Activated T-cell treated with anti-CD3 and anti-CD28 coated beads, Interleukin-2, amount 50 U/mL, for 72 hours (primary cell): ENCODE measurements at regions not wholly inside any gene's neighbourhood (a gene's known extent, or its start where the extent isn't known, plus 50 kb on each side); places are given as distances from the start of the nearest gene placed in this dataset.
"Not testable (repeated sequence)": the region's sequence is repeated elsewhere in the genome, so short reads cannot be mapped to it uniquely, and the experiment has no call there.

Source experiments
- ATAC-seq, 2 donors: fragments of 150-1000 bp; cut with Tn5 transposase; replicated peaks in 1 of 2; 2 replicates each; pipeline ENCODE4 v1.10.0; 2021; ENCODE audit warnings: moderate library complexity in 2 of 2, mild to moderate bottlenecking in 1 of 2
- DNase-seq, 2 donors: peaks; one replicate each; pipeline ENCODE4 v3.0.0; 2021 to 2022; ENCODE audit warnings: mixed read lengths in 1 of 2
- H3K27ac Mint-ChIP-seq: one replicate; pipeline ENCODE4 v1.8.0; 2022; ENCODE audit warnings: mild to moderate bottlenecking, moderate library complexity, mixed read lengths
- H3K27me3 Mint-ChIP-seq: one replicate; pipeline ENCODE4 v1.8.0; 2022; ENCODE audit warnings: low read depth, mixed read lengths
- H3K36me3 Mint-ChIP-seq, 2 donors: one replicate each; pipeline ENCODE4 v1.8.0; 2022; ENCODE audit warnings: mixed read lengths in 2 of 2, mild to moderate bottlenecking in 1 of 2; ENCODE audit not compliant: insufficient read depth in 2 of 2
- H3K4me1 Mint-ChIP-seq: one replicate; pipeline ENCODE4 v1.8.0; 2022; ENCODE audit warnings: low read depth, mixed read lengths
- H3K4me3 Mint-ChIP-seq, 2 donors: one replicate each; pipeline ENCODE4 v1.8.0; 2022; ENCODE audit warnings: mild to moderate bottlenecking in 2 of 2, mixed read lengths in 2 of 2, moderate library complexity in 2 of 2
- H3K9me3 Mint-ChIP-seq, 2 donors: one replicate each; pipeline ENCODE4 v1.8.0; 2022; ENCODE audit warnings: mixed read lengths in 2 of 2

GRCh38 chr5:27462936-27463335 is 424.6 kb upstream of the CDH9 start:
- DNase-seq (no peak), ATAC-seq (no peak)
- H3K4me1 Mint-ChIP-seq: no peaks in the 10 kb centered on the region
- peaks cover 0 to 2% of the 10 kb centered on the region in 2 donors for H3K36me3 Mint-ChIP-seq
- peaks cover 3 to 7% of the 10 kb centered on the region in 2 donors for H3K9me3 Mint-ChIP-seq
- H3K27ac Mint-ChIP-seq: no peak overlapping the region
- no peaks in the 10 kb centered on the region for H3K27me3 Mint-ChIP-seq
- no peak overlapping the region for H3K4me3 Mint-ChIP-seq

GRCh38 chr5:27458287-27458686 is 419.9 kb upstream of the CDH9 start:
- H3K27me3 Mint-ChIP-seq: no peaks in the 10 kb centered on the region
- ATAC-seq (no peak), DNase-seq (no peak)
- no peaks in the 10 kb centered on the region for H3K4me1 Mint-ChIP-seq
- H3K4me3 Mint-ChIP-seq: no peak overlapping the region
- H3K9me3 Mint-ChIP-seq: peaks cover 0 to 2% of the 10 kb centered on the region in 2 donors
- no peak overlapping the region for H3K27ac Mint-ChIP-seq
- H3K36me3 Mint-ChIP-seq: no peaks in the 10 kb centered on the region

GRCh38 chr5:27451377-27451776 is 413.0 kb upstream of the CDH9 start:
- Mint-ChIP-seq H3K27me3 (no peaks in the 10 kb centered on the region), H3K4me1 (no peaks in the 10 kb centered on the region), H3K4me3 (no peak overlapping the region), H3K9me3 (peaks cover 1 to 6% of the 10 kb centered on the region in 2 donors), H3K36me3 (no peaks in the 10 kb centered on the region), H3K27ac (no peak overlapping the region)
- DNase-seq (no peak), ATAC-seq (no peak)

- Mint-ChIP-seq H3K4me3 (no peak overlapping the region), H3K4me1 (no peaks in the 10 kb centered on the region), H3K27me3 (no peaks in the 10 kb centered on the region), H3K27ac (no peak overlapping the region), H3K36me3 (no peaks in the 10 kb centered on the region), H3K9me3 (peaks cover 1 to 8% of the 10 kb centered on the region in 2 donors)
- no peak for ATAC-seq
- DNase-seq: no peak
Observed at GRCh38 chr5:27450607-27451006, 412.2 kb upstream of the CDH9 start.

- not testable (repeated sequence) for H3K4me3 Mint-ChIP-seq, H3K27me3 Mint-ChIP-seq
Observed at GRCh38 chr5:27439383-27439782, 401.0 kb upstream of the CDH9 start.

GRCh38 chr5:27437594-27438200 is 399.3 kb upstream of the CDH9 start:
- Mint-ChIP-seq H3K9me3 (peaks cover 8 to 10% of the 10 kb centered on the region in 2 donors), H3K4me3 (no peak overlapping the region), H3K36me3 (peaks cover 0 to 2% of the 10 kb centered on the region in 2 donors), H3K4me1 (no peaks in the 10 kb centered on the region), H3K27ac (no peak overlapping the region), H3K27me3 (no peaks in the 10 kb centered on the region)
- no peak for ATAC-seq
- no peak for DNase-seq

More at GRCh38 chr5:27439383-27439782, 401.0 kb upstream of the CDH9 start:
- not testable (repeated sequence) for H3K9me3 Mint-ChIP-seq, H3K27ac Mint-ChIP-seq, ATAC-seq, H3K4me1 Mint-ChIP-seq, H3K36me3 Mint-ChIP-seq, DNase-seq

GRCh38 chr5:27434335-27434734 is 395.9 kb upstream of the CDH9 start:
- ATAC-seq (no peak), DNase-seq (no peak)
- Mint-ChIP-seq H3K9me3 (peaks cover 10 to 13% of the 10 kb centered on the region in 2 donors), H3K4me3 (no peak overlapping the region), H3K27ac (no peak overlapping the region), H3K4me1 (no peaks in the 10 kb centered on the region), H3K27me3 (no peaks in the 10 kb centered on the region), H3K36me3 (peaks cover 0 to 2% of the 10 kb centered on the region in 2 donors)

- Mint-ChIP-seq H3K9me3 (peaks cover 12% of the 10 kb centered on the region in 2 donors), H3K4me1 (no peaks in the 10 kb centered on the region), H3K27ac (no peak overlapping the region), H3K27me3 (no peaks in the 10 kb centered on the region), H3K4me3 (no peak overlapping the region), H3K36me3 (peaks cover 0 to 2% of the 10 kb centered on the region in 2 donors)
- no peak for DNase-seq
- ATAC-seq: no peak
Observed at GRCh38 chr5:27414099-27414498, 375.7 kb upstream of the CDH9 start.

GRCh38 chr5:27412384-27412783 is 374.0 kb upstream of the CDH9 start:
- H3K4me1 Mint-ChIP-seq: no peaks in the 10 kb centered on the region
- H3K27me3 Mint-ChIP-seq: no peaks in the 10 kb centered on the region
- peaks cover 12% of the 10 kb centered on the region in 2 donors for H3K9me3 Mint-ChIP-seq
- no peak overlapping the region for H3K4me3 Mint-ChIP-seq
- no peak overlapping the region for H3K27ac Mint-ChIP-seq
- peaks cover 0 to 2% of the 10 kb centered on the region in 2 donors for H3K36me3 Mint-ChIP-seq
- no peak for DNase-seq
- no peak for ATAC-seq

- Mint-ChIP-seq H3K27ac (no peak overlapping the region), H3K9me3 (peaks cover 2 to 6% of the 10 kb centered on the region in 2 donors), H3K36me3 (peaks cover 0 to 4% of the 10 kb centered on the region in 2 donors), H3K4me3 (no peak overlapping the region), H3K4me1 (no peaks in the 10 kb centered on the region), H3K27me3 (no peaks in the 10 kb centered on the region)
- no peak for ATAC-seq
- no peak for DNase-seq
Observed at GRCh38 chr5:27406020-27406419, 367.6 kb upstream of the CDH9 start.

- Mint-ChIP-seq H3K27me3 (no peaks in the 10 kb centered on the region), H3K36me3 (peaks cover 0 to 4% of the 10 kb centered on the region in 2 donors), H3K9me3 (peaks cover 6 to 7% of the 10 kb centered on the region in 2 donors), H3K27ac (no peak overlapping the region), H3K4me3 (no peak overlapping the region), H3K4me1 (no peaks in the 10 kb centered on the region)
- DNase-seq (no peak), ATAC-seq (no peak)
Observed at GRCh38 chr5:27403243-27403882, 365.0 kb upstream of the CDH9 start.

GRCh38 chr5:27402828-27403227 is 364.4 kb upstream of the CDH9 start:
- H3K27ac Mint-ChIP-seq: no peak overlapping the region

GRCh38 chr5:27396998-27397397 is 358.6 kb upstream of the CDH9 start:
- Mint-ChIP-seq H3K27me3 (no peaks in the 10 kb centered on the region), H3K27ac (no peak overlapping the region), H3K4me1 (no peaks in the 10 kb centered on the region), H3K4me3 (no peak overlapping the region), H3K9me3 (peaks cover 2 to 7% of the 10 kb centered on the region in 2 donors), H3K36me3 (peaks cover 2% of the 10 kb centered on the region in 2 donors)
- no peak for DNase-seq
- ATAC-seq: no peak

More at GRCh38 chr5:27402828-27403227, 364.4 kb upstream of the CDH9 start:
- no peaks in the 10 kb centered on the region for H3K27me3 Mint-ChIP-seq
- no peaks in the 10 kb centered on the region for H3K4me1 Mint-ChIP-seq
- no peak for ATAC-seq
- peaks cover 4 to 5% of the 10 kb centered on the region in 2 donors for H3K9me3 Mint-ChIP-seq
- no peak overlapping the region for H3K4me3 Mint-ChIP-seq
- H3K36me3 Mint-ChIP-seq: peaks cover 0 to 4% of the 10 kb centered on the region in 2 donors
- DNase-seq: no peak

GRCh38 chr5:27392716-27393115 is 354.3 kb upstream of the CDH9 start:
- no peak for DNase-seq
- Mint-ChIP-seq H3K27me3 (no peaks in the 10 kb centered on the region), H3K9me3 (peaks cover 5 to 6% of the 10 kb centered on the region in 2 donors), H3K4me1 (no peaks in the 10 kb centered on the region), H3K27ac (no peak overlapping the region), H3K4me3 (no peak overlapping the region), H3K36me3 (peaks cover 2 to 5% of the 10 kb centered on the region in 2 donors)
- ATAC-seq: no peak
